Esophagus muscularis mucosa (tissue), 3 donors: ENCODE measurements at regions not wholly inside any gene's neighbourhood (a gene's known extent, or its start where the extent isn't known, plus 50 kb on each side); places are given as distances from the start of the nearest gene placed in this dataset.

ENCODE experiments used
- CTCF ChIP-seq, 3 experiments: fragments of 200-600 bp in 2 of 3; fragments of 450-650 bp in 1 of 3; sonication (generic) in 2 of 3; IDR thresholded peaks; one replicate each; pipeline ENCODE4 v1.5.1; 2017 to 2019; ENCODE audit warnings: antibody characterized with exemption in 3 of 3, mild to moderate bottlenecking in 2 of 3, moderate library complexity in 1 of 3
- EP300 ChIP-seq: sonication (generic); formaldehyde crosslinking; IDR thresholded peaks from one replicate; pipeline ENCODE4 v1.6.1; 2017; ENCODE audit warnings: antibody characterized with exemption

DNA sequence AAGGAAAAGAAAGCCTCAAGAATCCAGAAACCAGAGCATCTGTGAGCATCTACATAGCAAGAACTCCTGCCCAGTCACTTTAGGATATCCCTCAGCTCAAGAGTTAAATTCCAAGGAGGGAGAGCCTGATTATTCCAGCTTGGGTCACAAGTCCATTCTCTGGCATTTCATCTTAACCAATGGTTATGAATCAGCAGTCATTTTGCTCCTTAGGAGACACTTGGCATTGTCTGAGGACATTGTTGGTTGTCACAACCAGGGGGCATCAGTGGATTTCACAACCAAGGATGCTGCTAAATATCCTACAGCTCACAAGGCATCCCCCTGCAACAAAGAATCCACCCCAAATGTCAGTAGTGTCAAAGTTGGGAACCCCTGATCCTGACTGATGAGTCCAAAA lies 51.0 kb upstream of the LMCD1 start:
- no peak for TF ChIP-seq CTCF (IDR thresholded peaks at IDR 0.05)
- TF ChIP-seq EP300, result no peak
